MM.1S (cell line): ENCODE measurements at regions not wholly inside any gene's neighbourhood (a gene's known extent, or its start where the extent isn't known, plus 50 kb on each side); places are given as distances from the start of the nearest gene placed in this dataset.

ENCODE experiments used
- DNase-seq: peaks from one replicate; pipeline ENCODE4 v3.0.0-alpha.2; 2015
- H2AFZ ChIP-seq: fragments of 300-600 bp; sonication (generic); 2 replicates; pipeline ENCODE4 v1.6.0; 2016; ENCODE audit warnings: antibody characterized with exemption, low read length
- H3F3A ChIP-seq: fragments of 300-600 bp; sonication (generic); 2 replicates; pipeline ENCODE4 v1.6.1; 2016; ENCODE audit warnings: mild to moderate bottlenecking, antibody characterized with exemption, low read length, moderate library complexity, mixed read lengths; ENCODE audit not compliant: insufficient read depth
- H3K27ac ChIP-seq: fragments of 300-600 bp; sonication (generic); 2 replicates; pipeline ENCODE4 v1.5.1; 2016; ENCODE audit warnings: mild to moderate bottlenecking, low read length
- H3K27me3 ChIP-seq: fragments of 300-600 bp; sonication (generic); replicated peaks from 2 replicates; pipeline ENCODE4 v1.6.0; 2016; ENCODE audit warnings: low read length; ENCODE audit not compliant: insufficient read depth
- H3K36me3 ChIP-seq: fragments of 300-600 bp; sonication (generic); replicated peaks from 2 replicates; pipeline ENCODE4 v1.6.1; 2016; ENCODE audit warnings: mild to moderate bottlenecking, low read length, mixed read lengths; ENCODE audit not compliant: insufficient read depth
- H3K4me1 ChIP-seq: fragments of 300-600 bp; sonication (generic); 2 replicates; pipeline ENCODE4 v1.6.1; 2016; ENCODE audit warnings: low read length, mixed read lengths
- H3K4me2 ChIP-seq: fragments of 300-600 bp; sonication (generic); 2 replicates; pipeline ENCODE4 v1.6.0; 2016; ENCODE audit warnings: low read depth, low read length
- H3K4me3 ChIP-seq: fragments of 300-600 bp; sonication (generic); 2 replicates; pipeline ENCODE4 v1.5.1; 2016; ENCODE audit warnings: low read length, mixed read lengths
- H3K79me2 ChIP-seq: fragments of 300-600 bp; sonication (generic); 2 replicates; pipeline ENCODE4 v1.6.1; 2016; ENCODE audit warnings: mixed run types, low read length, mixed read lengths
- H3K9ac ChIP-seq: fragments of 300-600 bp; sonication (generic); 2 replicates; pipeline ENCODE4 v1.6.1; 2016; ENCODE audit warnings: low read length, mixed read lengths
- H3K9me2 ChIP-seq: fragments of 300-600 bp; sonication (generic); replicated peaks from 2 replicates; pipeline ENCODE4 v1.6.1; 2016; ENCODE audit warnings: mild to moderate bottlenecking, low read length, mixed read lengths; ENCODE audit not compliant: insufficient read depth
- H3K9me3 ChIP-seq: fragments of 300-600 bp; sonication (generic); replicated peaks from 2 replicates; pipeline ENCODE4 v1.6.1; 2016; ENCODE audit warnings: mild to moderate bottlenecking, low read length, mixed read lengths; ENCODE audit not compliant: insufficient read depth
- H4K20me1 ChIP-seq: fragments of 300-600 bp; sonication (generic); 2 replicates; pipeline ENCODE4 v1.6.1; 2016; ENCODE audit warnings: mild to moderate bottlenecking, low read length, moderate library complexity, mixed read lengths; ENCODE audit not compliant: insufficient read depth
- CTCF ChIP-seq: fragments of 300-600 bp; sonication (generic); IDR thresholded peaks from 2 replicates; pipeline ENCODE4 v1.5.1; 2016; ENCODE audit warnings: antibody characterized with exemption, low read length, mixed read lengths
- EZH2 ChIP-seq: fragments of 300-600 bp; sonication (generic); optimal IDR thresholded peaks from 2 replicates; pipeline ENCODE3; 2017; ENCODE audit warnings: low read depth, mild to moderate bottlenecking, antibody characterized with exemption, low read length, mixed read lengths
- EZH2phosphoT487 ChIP-seq: fragments of 300-600 bp; sonication (generic); IDR thresholded peaks from 2 replicates; pipeline ENCODE4 v1.6.1; 2018; ENCODE audit warnings: antibody characterized with exemption, low read length

- TF ChIP-seq EZH2, result no peak
- TF ChIP-seq EZH2phosphoT487, result no peak
- TF ChIP-seq CTCF, result no peak
- Histone ChIP-seq H4K20me1 (no peaks in the 10 kb centered on the region), H3K9me2 (no peaks in the 10 kb centered on the region), H3K27me3 (no peaks in the 10 kb centered on the region), H2AFZ (no peak overlapping the region), H3K36me3 (no peaks in the 10 kb centered on the region), H3K27ac (no peak overlapping the region), H3K79me2 (no peaks in the 10 kb centered on the region), H3K4me3 (no peak overlapping the region), H3K9me3 (no peaks in the 10 kb centered on the region), H3K4me2 (no peak overlapping the region), H3K9ac (no peak overlapping the region), H3K4me1 (no peaks in the 10 kb centered on the region), H3F3A (no peaks in the 10 kb centered on the region)
- DNase-seq, result no peak
Observed at GRCh38 chr18:22021701-22022100, 147.7 kb upstream of the GATA6 start.

GRCh38 chr18:22024924-22025323 is 144.5 kb upstream of the GATA6 start:
- Histone ChIP-seq H3K4me1 (no peaks in the 10 kb centered on the region), H3K36me3 (no peaks in the 10 kb centered on the region), H3K9ac (no peak overlapping the region), H3K4me2 (no peak overlapping the region), H3K27me3 (no peaks in the 10 kb centered on the region), H3K79me2 (no peaks in the 10 kb centered on the region), H3K4me3 (no peak overlapping the region), H4K20me1 (no peaks in the 10 kb centered on the region), H3K27ac (no peak overlapping the region), H3K9me3 (no peaks in the 10 kb centered on the region), H2AFZ (no peak overlapping the region), H3K9me2 (no peaks in the 10 kb centered on the region), H3F3A (no peaks in the 10 kb centered on the region)
- TF ChIP-seq CTCF, result no peak
- TF ChIP-seq EZH2phosphoT487, result no peak
- no peak for TF ChIP-seq EZH2
- DNase-seq, result no peak

GRCh38 chr18:22026362-22026761 is 143.0 kb upstream of the GATA6 start:
- DNase-seq, result no peak
- Histone ChIP-seq H3K36me3 (no peaks in the 10 kb centered on the region), H3K27ac (no peak overlapping the region), H3K27me3 (no peaks in the 10 kb centered on the region), H3K4me2 (no peak overlapping the region), H3K4me3 (no peak overlapping the region), H3K79me2 (no peaks in the 10 kb centered on the region), H3K4me1 (no peaks in the 10 kb centered on the region), H2AFZ (no peak overlapping the region), H4K20me1 (no peaks in the 10 kb centered on the region), H3F3A (no peaks in the 10 kb centered on the region), H3K9ac (no peak overlapping the region), H3K9me2 (no peaks in the 10 kb centered on the region), H3K9me3 (no peaks in the 10 kb centered on the region)
- TF ChIP-seq EZH2phosphoT487 (no peak), CTCF (no peak), EZH2 (no peak)

- Histone ChIP-seq H2AFZ (no peak overlapping the region), H3K79me2 (no peaks in the 10 kb centered on the region), H3K9me2 (no peaks in the 10 kb centered on the region), H4K20me1 (no peaks in the 10 kb centered on the region), H3K9ac (no peak overlapping the region), H3K36me3 (no peaks in the 10 kb centered on the region), H3K27me3 (no peaks in the 10 kb centered on the region), H3K4me3 (no peak overlapping the region), H3K4me2 (no peak overlapping the region), H3K4me1 (no peaks in the 10 kb centered on the region), H3K27ac (no peak overlapping the region), H3K9me3 (no peaks in the 10 kb centered on the region), H3F3A (no peaks in the 10 kb centered on the region)
- no peak for TF ChIP-seq CTCF
- TF ChIP-seq EZH2phosphoT487, result no peak
- TF ChIP-seq EZH2, result no peak
- DNase-seq, result no peak
Observed at GRCh38 chr18:22026889-22027288, 142.5 kb upstream of the GATA6 start.
